Body of pancreas (tissue), 4 donors: ENCODE measurements at regions not wholly inside any gene's neighbourhood (a gene's known extent, or its start where the extent isn't known, plus 50 kb on each side); places are given as distances from the start of the nearest gene placed in this dataset.

Source experiments
- POLR2A ChIP-seq, 3 donors: fragments of 450-650 bp; IDR thresholded peaks; one replicate each; pipeline ENCODE4 v1.6.1; 2016; ENCODE audit warnings: antibody characterized with exemption in 3 of 3, mild to moderate bottlenecking in 2 of 3
- TF ChIP-seq, protein P1 (sequence below), 7 experiments: fragments of 450-650 bp in 4 of 7; fragments of 200-600 bp in 3 of 7; sonication (generic) in 3 of 7; IDR thresholded peaks; one replicate each; pipeline ENCODE4 v1.5.1; 2016 to 2019; ENCODE audit warnings: antibody characterized with exemption in 7 of 7

DNA sequence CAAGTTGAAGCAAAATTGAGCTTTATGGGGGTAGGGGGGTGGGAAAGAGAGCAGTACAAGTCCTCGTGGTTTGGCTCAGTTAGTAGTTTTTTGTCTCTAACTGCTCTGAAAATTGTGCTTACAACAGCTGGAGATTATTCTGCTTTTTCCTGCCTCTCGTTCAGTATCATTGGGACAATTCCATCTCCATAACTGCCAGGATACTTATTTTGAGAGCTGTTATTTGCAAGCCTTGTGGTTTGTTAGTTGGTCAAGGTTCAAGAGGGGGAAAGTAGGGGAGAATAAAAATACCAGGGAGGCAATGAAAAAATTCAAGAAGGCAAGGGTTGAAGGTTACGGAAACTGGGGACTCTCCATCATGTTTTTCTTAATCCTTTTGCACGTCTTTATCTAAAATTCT is 811.8 kb upstream of the ADGRL2 start:
- TF ChIP-seq, protein P1, sequence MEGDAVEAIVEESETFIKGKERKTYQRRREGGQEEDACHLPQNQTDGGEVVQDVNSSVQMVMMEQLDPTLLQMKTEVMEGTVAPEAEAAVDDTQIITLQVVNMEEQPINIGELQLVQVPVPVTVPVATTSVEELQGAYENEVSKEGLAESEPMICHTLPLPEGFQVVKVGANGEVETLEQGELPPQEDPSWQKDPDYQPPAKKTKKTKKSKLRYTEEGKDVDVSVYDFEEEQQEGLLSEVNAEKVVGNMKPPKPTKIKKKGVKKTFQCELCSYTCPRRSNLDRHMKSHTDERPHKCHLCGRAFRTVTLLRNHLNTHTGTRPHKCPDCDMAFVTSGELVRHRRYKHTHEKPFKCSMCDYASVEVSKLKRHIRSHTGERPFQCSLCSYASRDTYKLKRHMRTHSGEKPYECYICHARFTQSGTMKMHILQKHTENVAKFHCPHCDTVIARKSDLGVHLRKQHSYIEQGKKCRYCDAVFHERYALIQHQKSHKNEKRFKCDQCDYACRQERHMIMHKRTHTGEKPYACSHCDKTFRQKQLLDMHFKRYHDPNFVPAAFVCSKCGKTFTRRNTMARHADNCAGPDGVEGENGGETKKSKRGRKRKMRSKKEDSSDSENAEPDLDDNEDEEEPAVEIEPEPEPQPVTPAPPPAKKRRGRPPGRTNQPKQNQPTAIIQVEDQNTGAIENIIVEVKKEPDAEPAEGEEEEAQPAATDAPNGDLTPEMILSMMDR (IDR thresholded peaks at IDR 0.05), result no peak
- TF ChIP-seq POLR2A (IDR thresholded peaks at IDR 0.05), result no peak
